ENCODE measurements at regions not wholly inside any gene's neighbourhood (a gene's known extent, or its start where the extent isn't known, plus 50 kb on each side); places are given as distances from the start of the nearest gene placed in this dataset.

- no peak overlapping the region for H3K27ac ChIP-seq (ENCODE audit: poor library complexity, severe bottlenecking)
- ATAC-seq (ENCODE audit: low read depth) (no peak), DNase-seq (ENCODE audit: low spot score) (no peak)
- no peaks in the 10 kb centered on the region for H3K4me1 ChIP-seq (ENCODE audit: insufficient read depth, poor library complexity, severe bottlenecking)
- H3K36me3 ChIP-seq (ENCODE audit: low read depth), result no peaks in the 10 kb centered on the region
- no peaks in the 10 kb centered on the region for H3K9me3 ChIP-seq (ENCODE audit: severe bottlenecking)
- no peak for TF ChIP-seq CTCF (IDR thresholded peaks at IDR 0.05; ENCODE audit: poor library complexity, severe bottlenecking)
- no peak overlapping the region for H3K4me3 ChIP-seq (ENCODE audit: severe bottlenecking)
- H3K27me3 ChIP-seq (ENCODE audit: insufficient read depth, poor library complexity, severe bottlenecking), result no peaks in the 10 kb centered on the region
Observed at GRCh38 chr7:119037941-119038340, 813.4 kb downstream of the ANKRD7 start.

- no peaks in the 10 kb centered on the region for H3K9me3 ChIP-seq (ENCODE audit: severe bottlenecking)
- ATAC-seq (ENCODE audit: low read depth) (no peak), DNase-seq (ENCODE audit: low spot score) (no peak)
- no peak overlapping the region for H3K27ac ChIP-seq (ENCODE audit: poor library complexity, severe bottlenecking)
- H3K4me1 ChIP-seq (ENCODE audit: insufficient read depth, poor library complexity, severe bottlenecking), result no peaks in the 10 kb centered on the region
- H3K4me3 ChIP-seq (ENCODE audit: severe bottlenecking), result no peak overlapping the region
- no peak for TF ChIP-seq CTCF (IDR thresholded peaks at IDR 0.05; ENCODE audit: poor library complexity, severe bottlenecking)
- no peaks in the 10 kb centered on the region for H3K27me3 ChIP-seq (ENCODE audit: insufficient read depth, poor library complexity, severe bottlenecking)
- no peaks in the 10 kb centered on the region for H3K36me3 ChIP-seq (ENCODE audit: low read depth)
Observed at GRCh38 chr7:119046068-119046467, 821.6 kb downstream of the ANKRD7 start.

- no peaks in the 10 kb centered on the region for H3K36me3 ChIP-seq (ENCODE audit: low read depth)
- H3K9me3 ChIP-seq (ENCODE audit: severe bottlenecking), result no peaks in the 10 kb centered on the region
- DNase-seq (ENCODE audit: low spot score) (no peak), ATAC-seq (ENCODE audit: low read depth) (no peak)
- no peaks in the 10 kb centered on the region for H3K4me1 ChIP-seq (ENCODE audit: insufficient read depth, poor library complexity, severe bottlenecking)
- no peak overlapping the region for H3K27ac ChIP-seq (ENCODE audit: poor library complexity, severe bottlenecking)
- no peaks in the 10 kb centered on the region for H3K27me3 ChIP-seq (ENCODE audit: insufficient read depth, poor library complexity, severe bottlenecking)
- no peak overlapping the region for H3K4me3 ChIP-seq (ENCODE audit: severe bottlenecking)
- TF ChIP-seq CTCF (IDR thresholded peaks at IDR 0.05; ENCODE audit: poor library complexity, severe bottlenecking), result no peak
Observed at GRCh38 chr7:119065966-119066365, 841.5 kb downstream of the ANKRD7 start.

- Histone ChIP-seq H3K27me3 (ENCODE audit: insufficient read depth, poor library complexity, severe bottlenecking) (no peaks in the 10 kb centered on the region), H3K4me3 (ENCODE audit: severe bottlenecking) (no peak overlapping the region), H3K4me1 (ENCODE audit: insufficient read depth, poor library complexity, severe bottlenecking) (no peaks in the 10 kb centered on the region), H3K27ac (ENCODE audit: poor library complexity, severe bottlenecking) (no peak overlapping the region), H3K9me3 (ENCODE audit: severe bottlenecking) (no peaks in the 10 kb centered on the region), H3K36me3 (ENCODE audit: low read depth) (no peaks in the 10 kb centered on the region)
- no peak for TF ChIP-seq CTCF (IDR thresholded peaks at IDR 0.05; ENCODE audit: poor library complexity, severe bottlenecking)
- DNase-seq (ENCODE audit: low spot score) (no peak), ATAC-seq (ENCODE audit: low read depth) (no peak)
Observed at GRCh38 chr7:119086026-119086425, 861.5 kb downstream of the ANKRD7 start.

- DNase-seq (ENCODE audit: low spot score), result no peak
- Histone ChIP-seq H3K4me3 (ENCODE audit: severe bottlenecking) (no peak overlapping the region), H3K36me3 (ENCODE audit: low read depth) (no peaks in the 10 kb centered on the region), H3K9me3 (ENCODE audit: severe bottlenecking) (no peaks in the 10 kb centered on the region), H3K27ac (ENCODE audit: poor library complexity, severe bottlenecking) (no peak overlapping the region), H3K27me3 (ENCODE audit: insufficient read depth, poor library complexity, severe bottlenecking) (no peaks in the 10 kb centered on the region), H3K4me1 (ENCODE audit: insufficient read depth, poor library complexity, severe bottlenecking) (no peaks in the 10 kb centered on the region)
- ATAC-seq (ENCODE audit: low read depth), result peak; percentile 61; the same call in 2 of the 3 replicates
- no peak for TF ChIP-seq CTCF (IDR thresholded peaks at IDR 0.05; ENCODE audit: poor library complexity, severe bottlenecking)
Observed at GRCh38 chr7:119090851-119091250, 866.3 kb downstream of the ANKRD7 start.

Measured in RWPE2 (cell line).